HK-2 (cell line): ENCODE measurements at regions not wholly inside any gene's neighbourhood (a gene's known extent, or its start where the extent isn't known, plus 50 kb on each side); places are given as distances from the start of the nearest gene placed in this dataset.
"Not testable (repeated sequence)": the region's sequence is repeated elsewhere in the genome, so short reads cannot be mapped to it uniquely, and the experiment has no call there.

ENCODE experiments used
- DNase-seq: peaks from one replicate; pipeline ENCODE4 v3.0.0-alpha.2; 2018; ENCODE audit not compliant: unreplicated experiment

- DNase-seq, result peak; percentile 55
These were observed 53.9 kb downstream of the OTOR start for GRCh38 chr20:16801919-16802651.

- no peak for DNase-seq
These were observed 54.4 kb downstream of the OTOR start for GRCh38 chr20:16802652-16802935.

GRCh38 chr20:16803965-16804792 is 56.0 kb downstream of the OTOR start:
- DNase-seq, result peak; percentile 72

- no peak for DNase-seq
These were observed 56.6 kb downstream of the OTOR start for GRCh38 chr20:16804793-16805187.

GRCh38 chr20:16806061-16806460 is 57.9 kb downstream of the OTOR start:
- DNase-seq, result no peak

- peak; percentile 18 for DNase-seq
These were observed 58.7 kb downstream of the OTOR start for GRCh38 chr20:16806886-16807285.

- DNase-seq, result no peak
These were observed 60.6 kb downstream of the OTOR start for GRCh38 chr20:16808796-16809195.

- peak; percentile 63 for DNase-seq
These were observed 62.1 kb downstream of the OTOR start for GRCh38 chr20:16810216-16810615.

GRCh38 chr20:16816192-16816591 is 68.0 kb downstream of the OTOR start:
- DNase-seq, result no peak

- DNase-seq, result no peak
These were observed 71.3 kb downstream of the OTOR start for GRCh38 chr20:16819483-16819882.

GRCh38 chr20:16821211-16822089 is 73.3 kb downstream of the OTOR start:
- peak; percentile 88 for DNase-seq

GRCh38 chr20:16824664-16825063 is 76.5 kb downstream of the OTOR start:
- DNase-seq, result no peak

- DNase-seq, result no peak
These were observed 80.6 kb downstream of the OTOR start for GRCh38 chr20:16828666-16829305.

- DNase-seq, result not testable (repeated sequence)
These were observed 87.5 kb downstream of the OTOR start for GRCh38 chr20:16835690-16836089.

GRCh38 chr20:16842486-16843120 is 94.4 kb downstream of the OTOR start:
- no peak for DNase-seq

- no peak for DNase-seq
These were observed 96.2 kb downstream of the OTOR start for GRCh38 chr20:16844406-16844805.

- DNase-seq, result peak; percentile 15
These were observed 97.8 kb downstream of the OTOR start for GRCh38 chr20:16846006-16846405.

- no peak for DNase-seq
These were observed 99.9 kb downstream of the OTOR start for GRCh38 chr20:16848061-16848460.

- no peak for DNase-seq
These were observed 100.4 kb downstream of the OTOR start for GRCh38 chr20:16848526-16848925.

GRCh38 chr20:16860914-16861313 is 112.8 kb downstream of the OTOR start:
- no peak for DNase-seq

GRCh38 chr20:16861708-16862107 is 113.5 kb downstream of the OTOR start:
- no peak for DNase-seq
